Mesothelial cell of epicardium (in vitro differentiated cells): ENCODE measurements at regions not wholly inside any gene's neighbourhood (a gene's known extent, or its start where the extent isn't known, plus 50 kb on each side); places are given as distances from the start of the nearest gene placed in this dataset.

Source experiments
- DNase-seq, 2 experiments: peaks; one replicate each; pipeline ENCODE4 v3.0.0; 2021; ENCODE audit warnings: low spot score in 2 of 2; ENCODE audit not compliant: unreplicated experiment in 2 of 2
- H3K27ac Mint-ChIP-seq: 2 replicates; pipeline ENCODE4 v1.8.0; 2021; ENCODE audit warnings: mixed read lengths
- H3K27me3 Mint-ChIP-seq: 2 replicates; pipeline ENCODE4 v1.8.0; 2021; ENCODE audit warnings: low read depth, mixed read lengths
- H3K36me3 Mint-ChIP-seq: 2 replicates; pipeline ENCODE4 v1.8.0; 2021; ENCODE audit warnings: mixed read lengths
- H3K4me1 Mint-ChIP-seq: 2 replicates; pipeline ENCODE4 v1.8.0; 2021; ENCODE audit warnings: mixed read lengths
- H3K4me3 Mint-ChIP-seq: 2 replicates; pipeline ENCODE4 v1.8.0; 2021; ENCODE audit warnings: mild to moderate bottlenecking, moderate library complexity, mixed read lengths
- H3K9me3 Mint-ChIP-seq: 2 replicates; pipeline ENCODE4 v1.8.0; 2021; ENCODE audit warnings: mixed read lengths
- CTCF ChIP-seq: fragments of 200-600 bp; sonication (generic); IDR thresholded peaks from one replicate; pipeline ENCODE4 v1.5.0; 2021; ENCODE audit warnings: antibody characterized with exemption; ENCODE audit not compliant: unreplicated experiment

- Mint-ChIP-seq H3K27ac (no peak overlapping the region), H3K27me3 (peaks cover 11% of the 10 kb centered on the region), H3K36me3 (no peaks in the 10 kb centered on the region), H3K9me3 (no peaks in the 10 kb centered on the region), H3K4me3 (no peak overlapping the region), H3K4me1 (peaks cover 2% of the 10 kb centered on the region)
- TF ChIP-seq CTCF = no peak
- DNase-seq = no peak
Measured at GRCh38 chr5:175356428-175356827, 87.6 kb downstream of the DRD1 start.

- H3K27ac Mint-ChIP-seq = no peak overlapping the region
- no peak for DNase-seq
- no peak for TF ChIP-seq CTCF
- H3K27me3 Mint-ChIP-seq = peaks cover 10% of the 10 kb centered on the region
- H3K36me3 Mint-ChIP-seq = no peaks in the 10 kb centered on the region
- peaks cover 2% of the 10 kb centered on the region for H3K4me1 Mint-ChIP-seq
- H3K9me3 Mint-ChIP-seq = no peaks in the 10 kb centered on the region
- no peak overlapping the region for H3K4me3 Mint-ChIP-seq
Measured at GRCh38 chr5:175354964-175355363, 89.0 kb downstream of the DRD1 start.

GRCh38 chr5:175353926-175354325 is 90.1 kb downstream of the DRD1 start:
- no peak for TF ChIP-seq CTCF
- Mint-ChIP-seq H3K9me3 (no peaks in the 10 kb centered on the region), H3K27ac (no peak overlapping the region), H3K4me1 (no peaks in the 10 kb centered on the region), H3K4me3 (no peak overlapping the region), H3K27me3 (peaks cover 14% of the 10 kb centered on the region), H3K36me3 (no peaks in the 10 kb centered on the region)
- no peak for DNase-seq

GRCh38 chr5:175351897-175352590 is 91.9 kb downstream of the DRD1 start:
- no peak overlapping the region for H3K4me3 Mint-ChIP-seq
- H3K9me3 Mint-ChIP-seq = no peaks in the 10 kb centered on the region
- TF ChIP-seq CTCF = no peak
- DNase-seq = no peak
- no peak overlapping the region for H3K27ac Mint-ChIP-seq
- H3K27me3 Mint-ChIP-seq = peaks cover 26% of the 10 kb centered on the region
- H3K4me1 Mint-ChIP-seq = no peaks in the 10 kb centered on the region
- H3K36me3 Mint-ChIP-seq = no peaks in the 10 kb centered on the region

GRCh38 chr5:175351126-175351525 is 92.9 kb downstream of the DRD1 start:
- no peaks in the 10 kb centered on the region for H3K4me1 Mint-ChIP-seq
- H3K4me3 Mint-ChIP-seq = no peak overlapping the region
- DNase-seq = no peak
- H3K27ac Mint-ChIP-seq = no peak overlapping the region
- peaks cover 30% of the 10 kb centered on the region for H3K27me3 Mint-ChIP-seq
- H3K9me3 Mint-ChIP-seq = no peaks in the 10 kb centered on the region
- H3K36me3 Mint-ChIP-seq = no peaks in the 10 kb centered on the region
- no peak for TF ChIP-seq CTCF

- H3K27ac Mint-ChIP-seq = no peak overlapping the region
- peaks cover 3% of the 10 kb centered on the region for H3K4me1 Mint-ChIP-seq
- no peak overlapping the region for H3K4me3 Mint-ChIP-seq
- H3K27me3 Mint-ChIP-seq = peaks cover 28% of the 10 kb centered on the region
- DNase-seq = no peak
- no peak for TF ChIP-seq CTCF
- H3K9me3 Mint-ChIP-seq = no peaks in the 10 kb centered on the region
- H3K36me3 Mint-ChIP-seq = no peaks in the 10 kb centered on the region
Measured at GRCh38 chr5:175347931-175348330, 96.1 kb downstream of the DRD1 start.
